GM18907 (cell line): ENCODE measurements at regions not wholly inside any gene's neighbourhood (a gene's known extent, or its start where the extent isn't known, plus 50 kb on each side); places are given as distances from the start of the nearest gene placed in this dataset.
"Not testable (repeated sequence)": the region's sequence is repeated elsewhere in the genome, so short reads cannot be mapped to it uniquely, and the experiment has no call there.

Experiments used
- ATAC-seq: cut with Tn5 transposase; IDR thresholded peaks from one replicate; pipeline ENCODE4 v1.9.1; 2021; ENCODE audit warnings: mild to moderate bottlenecking, moderate library complexity; ENCODE audit not compliant: unreplicated experiment

GRCh38 chr6:125423047-125423446 lies 121.3 kb upstream of the HDDC2 start:
- ATAC-seq, result no peak

DNA sequence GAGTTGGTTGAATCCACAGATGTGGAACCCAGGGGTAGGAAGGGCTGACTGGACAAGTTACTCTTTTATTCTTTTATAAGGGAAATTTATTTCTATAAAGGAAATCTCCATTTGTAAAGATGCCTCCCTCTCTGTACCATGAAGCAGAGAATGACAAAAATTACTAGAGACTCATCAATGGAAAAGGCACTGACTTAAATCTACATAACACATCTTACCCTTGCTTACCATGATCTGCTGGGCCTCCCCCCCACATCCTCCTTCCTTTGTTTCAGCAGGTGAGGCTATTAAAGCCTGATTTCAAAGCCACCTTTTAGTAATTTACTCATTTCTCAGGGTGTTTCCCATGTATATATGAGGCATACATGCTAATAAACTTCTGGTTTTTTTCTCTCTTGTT lies 130.2 kb upstream of the HDDC2 start:
- ATAC-seq, result no peak

GRCh38 chr6:125432963-125433362 lies 131.2 kb upstream of the HDDC2 start:
- ATAC-seq, result no peak

DNA sequence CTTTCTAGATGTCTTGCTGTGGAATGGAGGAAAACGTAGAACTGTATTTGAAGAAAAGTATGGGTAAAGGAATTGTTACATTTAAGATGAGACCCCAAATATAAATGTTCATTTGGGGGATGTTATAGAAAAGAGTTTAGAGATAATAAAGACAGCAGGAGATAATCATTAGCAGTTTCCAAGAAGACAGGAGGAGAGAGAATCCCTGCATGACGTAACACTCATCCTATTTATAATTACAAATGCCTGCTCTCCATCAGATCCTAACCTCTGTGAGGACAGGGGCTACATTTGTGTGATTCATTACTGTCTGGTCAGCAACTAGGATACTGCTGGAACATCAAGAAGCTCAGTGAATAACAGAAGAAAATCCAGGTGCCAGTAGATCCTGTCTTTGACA lies 133.0 kb upstream of the HDDC2 start:
- no peak for ATAC-seq

DNA sequence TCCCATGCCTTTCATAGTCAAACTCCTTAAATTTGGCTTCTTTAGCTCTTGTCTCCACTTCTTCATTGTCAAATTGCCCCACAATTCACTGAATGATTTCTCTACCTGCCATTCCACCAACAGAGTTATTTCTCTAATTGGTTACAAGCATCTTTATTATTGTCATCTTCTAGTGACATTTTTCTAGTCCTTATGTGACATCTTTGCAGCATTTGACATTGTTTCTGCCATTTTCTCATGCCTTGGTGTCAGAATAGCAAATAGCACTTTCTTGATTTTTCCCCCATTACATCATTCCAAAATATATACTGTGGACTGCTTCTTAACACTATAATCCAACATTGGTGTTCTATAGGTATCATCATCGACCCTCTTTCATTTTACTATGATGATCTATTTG lies 137.7 kb upstream of the HDDC2 start:
- ATAC-seq, result no peak

DNA sequence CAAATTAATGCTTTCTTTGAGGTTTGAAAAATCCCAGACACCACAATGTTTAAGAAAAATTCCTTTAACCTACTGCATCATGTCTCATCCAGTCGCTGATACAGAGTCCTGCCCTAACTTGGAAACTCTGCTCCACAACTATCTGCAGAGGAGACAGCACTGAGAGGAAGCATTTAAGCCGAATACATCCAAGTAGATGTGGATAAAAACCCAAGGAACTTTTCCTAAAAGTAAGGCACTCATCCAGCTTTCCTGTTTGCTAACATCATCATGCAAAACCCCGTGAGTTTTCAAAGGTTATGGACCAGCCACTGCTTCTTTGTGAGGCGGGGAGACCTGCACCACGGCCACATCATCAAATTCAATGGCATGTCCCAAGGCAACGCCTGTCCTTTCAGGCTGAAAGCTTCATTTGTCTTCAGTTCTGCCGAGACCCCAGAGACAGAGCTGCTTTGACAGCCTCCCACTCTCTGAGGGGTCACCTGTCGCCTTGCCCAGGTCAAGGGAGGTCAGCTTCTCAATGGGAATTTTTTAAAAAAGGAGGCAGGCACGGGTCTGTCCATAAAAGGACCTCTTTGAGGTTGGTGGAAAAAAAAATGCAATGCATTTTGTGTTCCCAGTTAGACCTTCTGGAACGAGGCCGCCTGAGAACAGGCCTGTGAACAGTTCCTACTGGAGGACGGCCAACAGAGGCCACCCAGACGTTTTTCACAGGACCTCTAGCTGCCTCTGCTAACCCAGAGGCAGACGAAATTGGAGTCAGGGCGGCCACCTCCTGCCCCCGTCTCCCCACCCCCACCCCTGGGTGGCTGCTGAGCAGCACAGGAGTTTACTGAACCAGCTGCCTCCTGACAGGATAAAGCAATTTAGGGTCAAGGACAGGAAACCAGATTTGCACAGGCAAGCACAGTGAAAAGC lies 142.5 kb upstream of the HDDC2 start:
- no peak for ATAC-seq

GRCh38 chr6:125445054-125445453 lies 143.3 kb upstream of the HDDC2 start:
- ATAC-seq, result no peak

GRCh38 chr6:125446011-125446410 lies 144.2 kb upstream of the HDDC2 start:
- no peak for ATAC-seq

GRCh38 chr6:125451750-125452149 lies 150.0 kb upstream of the HDDC2 start:
- no peak for ATAC-seq

DNA sequence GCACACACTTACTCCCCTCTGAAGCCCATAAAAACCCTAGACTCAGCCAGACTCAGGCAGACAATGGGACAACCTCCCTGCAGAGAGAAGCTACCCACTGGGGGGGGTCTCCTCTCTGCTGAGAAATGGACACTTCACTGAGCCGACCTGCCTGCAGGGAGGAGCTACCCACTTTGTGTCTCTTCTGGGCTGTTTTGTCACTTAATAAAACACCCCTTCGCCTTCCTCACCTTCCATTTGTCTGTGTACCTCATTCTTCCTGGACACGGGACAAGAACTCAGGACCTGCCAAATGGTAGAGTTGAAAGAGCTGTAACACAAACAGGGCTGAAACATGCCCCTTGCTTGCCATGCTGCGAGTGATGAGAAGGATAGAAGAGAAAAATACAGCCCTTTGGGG lies 151.7 kb upstream of the HDDC2 start:
- no peak for ATAC-seq

- no peak for ATAC-seq
These were observed 152.6 kb upstream of the HDDC2 start for GRCh38 chr6:125454351-125454750.

DNA sequence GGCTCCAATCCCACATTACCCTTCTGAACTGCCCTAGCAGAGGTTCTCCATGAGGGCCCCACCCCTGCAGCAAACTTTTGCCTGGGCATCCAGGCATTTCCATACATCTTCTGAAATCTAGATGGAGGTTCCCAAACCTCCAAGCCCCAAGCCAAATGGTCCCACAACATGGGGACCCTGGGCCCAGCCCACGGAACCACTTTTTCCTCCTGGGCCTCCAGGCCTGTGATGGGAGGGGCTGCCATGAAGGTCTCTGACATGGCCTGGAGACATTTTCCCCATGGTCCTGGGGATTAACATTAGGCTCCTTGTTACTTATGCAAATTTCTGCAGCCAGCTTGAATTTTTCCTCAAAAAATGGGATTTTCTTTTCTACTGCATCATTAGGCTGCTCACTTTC lies 156.7 kb upstream of the HDDC2 start:
- not testable (repeated sequence) for ATAC-seq

- not testable (repeated sequence) for ATAC-seq
These were observed 163.6 kb upstream of the HDDC2 start for GRCh38 chr6:125465332-125465731.

- ATAC-seq, result no peak
These were observed 168.1 kb upstream of the HDDC2 start for GRCh38 chr6:125469915-125470314.

DNA sequence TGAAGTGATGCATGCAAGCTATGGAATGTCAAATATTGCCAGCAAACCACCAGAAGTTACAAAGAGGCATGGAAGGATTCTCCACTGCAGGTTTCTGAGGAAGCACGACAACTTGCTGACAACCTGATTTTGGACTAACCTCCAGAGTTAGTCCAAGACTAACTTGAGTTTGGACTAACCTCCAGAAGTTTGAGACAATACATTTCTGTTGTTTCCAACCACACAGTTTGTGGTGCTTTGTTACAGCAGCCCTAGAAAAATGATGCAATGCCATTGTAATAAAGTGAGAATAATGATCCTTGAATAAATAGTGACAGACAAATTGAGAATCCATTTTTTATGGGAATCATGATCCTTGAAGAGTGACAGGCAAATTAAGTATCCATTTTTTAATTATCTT lies 169.9 kb upstream of the HDDC2 start:
- ATAC-seq, result no peak

DNA sequence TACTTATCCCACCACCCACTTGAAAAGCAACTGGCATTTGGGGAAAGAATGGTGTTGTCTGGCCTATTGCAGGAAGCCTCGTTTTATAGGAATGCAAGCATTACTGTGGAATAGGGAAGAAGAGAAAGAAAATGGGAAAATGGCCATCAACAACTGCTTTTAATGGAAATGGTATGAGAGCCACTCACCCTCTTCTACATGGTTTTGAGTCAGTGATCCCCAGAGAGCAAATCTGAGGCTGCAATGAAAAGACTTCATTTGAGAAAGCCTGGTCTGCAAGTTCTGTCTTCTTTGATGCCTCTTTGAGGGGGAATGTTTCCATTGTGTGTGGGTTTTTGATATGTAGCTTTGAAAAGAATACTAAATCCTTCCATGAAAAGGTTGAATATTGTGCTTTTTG lies 172.3 kb upstream of the HDDC2 start:
- no peak for ATAC-seq

- no peak for ATAC-seq
These were observed 175.4 kb upstream of the HDDC2 start for GRCh38 chr6:125477156-125477555.

GRCh38 chr6:125477844-125478243 lies 176.1 kb upstream of the HDDC2 start:
- no peak for ATAC-seq

- no peak for ATAC-seq
These were observed 178.4 kb upstream of the HDDC2 start for GRCh38 chr6:125480146-125480545.

DNA sequence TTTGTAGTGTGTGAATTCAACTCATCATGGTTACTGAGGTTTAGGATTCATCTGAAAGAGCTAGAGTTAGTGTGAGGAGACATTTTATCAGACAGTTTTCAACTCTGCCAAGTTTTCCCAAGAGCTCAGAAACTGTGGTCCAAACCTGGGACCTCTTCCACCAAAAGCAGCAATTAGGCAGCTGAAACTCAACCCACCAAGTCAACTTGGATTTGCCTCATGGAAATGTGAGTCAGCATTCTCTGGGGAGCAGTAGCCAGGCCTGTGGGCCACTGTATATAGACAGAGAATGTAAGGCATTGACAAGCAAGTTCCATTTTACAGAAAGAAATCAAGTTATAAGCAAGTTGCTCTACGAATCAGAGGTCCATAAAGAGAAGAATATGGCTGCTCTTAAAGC lies 178.8 kb upstream of the HDDC2 start:
- no peak for ATAC-seq

- ATAC-seq, result no peak
These were observed 179.3 kb upstream of the HDDC2 start for GRCh38 chr6:125481056-125481455.

GRCh38 chr6:125485757-125486156 lies 184.0 kb upstream of the HDDC2 start:
- no peak for ATAC-seq

DNA sequence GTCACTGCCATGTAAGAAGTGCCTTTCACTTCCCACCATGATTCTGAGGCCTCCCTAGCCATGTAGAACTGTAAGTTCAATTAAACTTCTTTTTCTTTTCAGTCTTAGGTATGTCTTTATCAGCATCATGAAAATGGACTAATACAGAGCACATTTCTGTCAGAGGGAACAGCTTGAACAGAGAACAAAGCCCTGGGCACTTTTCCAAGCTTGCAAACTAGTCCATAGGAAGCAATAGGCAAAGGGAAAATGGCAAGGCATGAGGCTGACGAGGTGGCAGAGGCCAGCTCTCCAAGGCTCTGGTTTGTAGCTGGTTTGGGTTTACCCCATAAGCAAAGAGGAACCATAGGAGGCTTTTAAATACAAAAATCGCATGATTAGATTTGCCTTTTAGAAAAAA lies 185.1 kb upstream of the HDDC2 start:
- no peak for ATAC-seq
